ENCODE measurements at regions not wholly inside any gene's neighbourhood (a gene's known extent, or its start where the extent isn't known, plus 50 kb on each side); places are given as distances from the start of the nearest gene placed in this dataset.

DNA sequence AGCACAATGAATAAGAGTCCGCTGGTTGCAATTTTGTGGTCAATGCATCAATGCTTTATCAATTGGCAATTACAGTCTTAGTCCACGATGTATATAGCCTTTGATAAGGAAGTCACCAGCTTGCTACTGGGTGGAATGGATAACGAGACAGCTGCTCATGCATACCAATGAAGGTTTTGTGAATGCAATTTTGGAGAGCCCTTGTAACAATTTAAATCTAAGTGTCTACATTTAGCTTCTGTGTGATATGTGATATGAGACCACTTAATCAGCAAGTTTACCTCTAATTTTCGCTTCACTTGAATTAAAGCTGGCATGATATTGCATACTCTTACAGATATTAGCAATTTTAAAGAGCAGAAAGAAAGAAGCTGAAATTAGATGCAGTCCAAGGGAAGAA lies 543.9 kb downstream of the RNF144B start:
- DNase-seq (ENCODE audit: low read depth, low spot score), result no peak

GRCh38 chr6:18958146-18958545 lies 571.0 kb downstream of the RNF144B start:
- no peak for DNase-seq (ENCODE audit: low read depth, low spot score)

DNA sequence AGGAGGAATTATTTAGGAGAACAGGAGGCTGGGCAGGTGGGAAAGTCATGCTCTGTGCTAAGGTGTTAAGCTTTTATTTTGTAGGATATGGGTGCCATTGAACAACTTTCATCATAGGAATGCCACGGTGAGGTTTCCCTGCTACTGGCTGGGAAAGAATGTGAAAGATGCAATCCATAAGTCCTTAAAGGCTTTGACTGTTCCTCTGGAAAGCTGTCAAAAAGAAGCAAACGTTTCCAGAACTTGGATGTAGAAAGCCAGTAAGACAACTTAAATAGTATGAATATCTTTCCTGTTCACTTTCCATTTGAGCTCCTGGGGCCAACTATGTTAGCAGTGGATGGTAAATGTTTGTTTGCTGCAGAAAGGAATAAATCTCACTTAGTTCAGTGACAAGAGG lies 574.4 kb downstream of the RNF144B start:
- no peak for DNase-seq (ENCODE audit: low read depth, low spot score)

- no peak for DNase-seq (ENCODE audit: low read depth, low spot score)
Observed at GRCh38 chr6:18962361-18962905, 575.3 kb downstream of the RNF144B start.

- DNase-seq (ENCODE audit: low read depth, low spot score), result no peak
Observed at GRCh38 chr6:18963439-18963838, 576.3 kb downstream of the RNF144B start.

- DNase-seq (ENCODE audit: low read depth, low spot score), result no peak
Observed at GRCh38 chr6:18973251-18973650, 586.1 kb downstream of the RNF144B start.

DNA sequence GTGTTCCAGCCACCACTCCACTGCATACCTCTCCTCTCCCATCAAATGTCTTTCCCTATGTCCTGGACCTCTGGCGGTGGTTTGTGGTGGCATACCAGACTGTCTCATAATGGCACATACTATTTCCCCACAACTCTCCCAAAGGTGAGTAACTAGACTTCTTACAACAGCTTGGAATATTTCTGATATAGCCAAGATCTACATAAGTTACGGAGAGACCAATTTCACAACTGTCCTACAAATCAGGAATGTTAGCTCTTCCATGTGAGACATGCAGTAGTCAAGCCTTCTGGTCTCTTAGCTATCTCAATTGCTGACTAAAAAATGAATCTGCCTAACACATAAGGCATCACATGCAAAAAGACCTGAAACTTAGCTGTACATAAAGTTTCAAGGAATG lies 588.9 kb downstream of the RNF144B start:
- DNase-seq (ENCODE audit: low read depth, low spot score), result no peak

DNA sequence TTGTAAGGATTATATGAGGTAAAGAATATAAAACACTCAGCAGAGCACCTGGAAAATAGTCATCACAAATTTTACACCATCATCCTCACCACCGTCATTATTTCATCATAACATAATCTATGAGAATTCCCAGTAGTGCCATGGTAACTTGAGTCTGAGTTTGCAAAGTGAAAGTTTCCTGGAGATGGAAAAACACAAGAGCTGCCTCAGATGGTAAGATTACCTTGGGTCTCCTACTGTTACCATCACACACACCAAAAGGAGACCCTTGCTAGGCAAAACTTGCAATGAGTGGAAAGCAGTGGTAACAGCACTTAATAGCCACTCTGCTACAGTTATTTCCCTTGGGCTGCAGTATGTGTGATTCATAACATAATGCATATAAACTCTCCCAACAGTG lies 589.8 kb downstream of the RNF144B start:
- DNase-seq (ENCODE audit: low read depth, low spot score), result no peak

DNA sequence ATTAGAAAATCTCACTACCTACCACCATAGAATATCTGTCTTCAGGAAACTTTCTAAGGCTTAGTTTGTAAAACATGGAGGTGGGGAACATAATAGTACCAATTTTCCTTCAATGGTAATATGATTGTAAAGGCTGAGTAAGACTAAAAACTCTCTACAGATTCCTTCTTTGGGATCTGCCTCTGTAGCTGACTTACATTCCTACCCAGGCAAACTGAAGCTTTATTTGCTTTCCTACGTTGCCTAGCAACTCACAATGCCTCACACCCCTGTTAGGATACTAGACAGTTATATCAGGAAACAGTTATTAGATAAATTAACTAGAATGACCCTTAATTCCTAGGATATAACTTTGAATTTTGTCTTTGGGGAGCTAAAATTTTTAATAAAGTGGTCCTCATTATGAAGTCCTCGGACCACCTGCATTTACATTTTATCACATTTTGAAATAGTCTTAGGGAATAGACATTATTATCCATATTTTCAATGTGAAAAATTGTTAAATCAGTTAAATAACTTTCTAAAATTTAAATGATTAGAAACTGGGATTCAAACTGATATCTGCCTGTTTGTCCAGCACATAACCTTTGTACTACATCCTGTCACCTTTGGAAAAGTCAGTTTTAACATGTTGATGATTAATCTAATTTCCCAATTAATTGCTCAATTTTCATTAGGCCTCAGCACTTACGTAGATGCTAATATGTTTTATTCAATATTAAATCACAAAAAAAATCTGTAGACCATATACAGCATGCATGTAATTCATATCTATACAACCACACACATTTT lies 591.4 kb downstream of the RNF144B start:
- DNase-seq (ENCODE audit: low read depth, low spot score), result no peak

- DNase-seq (ENCODE audit: low read depth, low spot score), result no peak
Observed at GRCh38 chr6:18985061-18985460, 597.9 kb downstream of the RNF144B start.

GRCh38 chr6:18985996-18986395 lies 598.8 kb downstream of the RNF144B start:
- DNase-seq (ENCODE audit: low read depth, low spot score), result no peak

DNA sequence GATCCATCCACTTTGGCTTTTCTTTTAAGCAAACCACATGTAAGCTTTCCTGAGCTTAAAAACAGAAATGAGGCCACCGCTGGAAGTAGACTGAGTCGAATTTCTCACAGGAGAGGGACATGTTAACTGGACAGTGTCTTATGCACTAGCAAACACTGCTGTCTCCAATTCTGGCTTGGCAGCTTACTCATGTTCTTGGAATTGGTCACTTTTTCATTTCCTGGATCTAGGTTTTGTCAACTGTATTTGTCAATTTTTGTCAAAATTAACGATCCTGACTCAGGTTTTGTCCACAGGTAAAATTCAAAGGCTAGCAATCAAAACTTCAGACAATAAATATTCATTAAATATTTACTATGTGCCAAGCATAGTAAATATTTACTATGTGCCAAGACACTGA lies 601.5 kb downstream of the RNF144B start:
- DNase-seq (ENCODE audit: low read depth, low spot score), result no peak

DNA sequence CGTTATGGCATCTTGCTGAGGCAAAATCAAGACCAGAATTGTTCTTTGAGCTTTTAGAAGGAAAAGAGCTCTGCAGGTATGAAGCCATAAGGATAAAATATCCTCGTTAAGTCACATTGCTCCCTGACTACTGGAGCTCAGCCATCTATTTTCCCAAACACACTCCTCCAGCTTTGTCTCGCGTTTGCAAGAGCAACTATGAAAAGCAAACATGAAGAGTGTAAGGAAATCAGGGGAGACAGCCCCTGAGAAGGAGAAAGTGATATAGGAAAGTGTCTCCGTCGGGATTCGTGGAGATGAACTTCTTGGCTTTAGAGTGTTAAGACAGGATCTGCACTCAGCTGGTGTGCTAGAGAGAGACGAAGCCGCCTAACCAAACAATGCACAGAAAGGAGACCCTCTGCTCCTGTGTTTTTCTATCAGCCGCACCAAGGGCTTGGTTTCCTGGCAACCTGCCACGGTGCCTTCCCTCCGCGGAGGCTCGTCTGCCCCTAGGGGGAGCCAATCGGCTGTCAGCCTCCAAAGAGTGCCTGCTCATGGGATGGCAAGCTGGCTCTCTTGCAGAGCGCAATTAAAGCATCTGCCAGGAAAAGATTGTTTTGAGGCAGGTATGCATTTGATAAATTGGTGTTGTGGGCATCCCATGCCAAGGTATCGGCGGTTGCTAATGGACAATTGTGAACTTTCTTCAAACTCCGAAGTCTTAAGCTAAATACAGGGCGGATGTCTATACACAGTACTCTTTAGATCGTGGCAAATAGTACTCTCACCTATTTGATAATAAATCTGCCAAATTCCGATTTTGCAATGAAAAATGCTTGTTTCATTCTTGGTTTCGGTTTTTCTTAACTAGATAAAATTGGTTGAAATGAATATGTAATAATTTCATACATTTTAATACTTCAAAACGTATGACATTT lies 603.2 kb downstream of the RNF144B start:
- no peak for DNase-seq (ENCODE audit: low read depth, low spot score)

DNA sequence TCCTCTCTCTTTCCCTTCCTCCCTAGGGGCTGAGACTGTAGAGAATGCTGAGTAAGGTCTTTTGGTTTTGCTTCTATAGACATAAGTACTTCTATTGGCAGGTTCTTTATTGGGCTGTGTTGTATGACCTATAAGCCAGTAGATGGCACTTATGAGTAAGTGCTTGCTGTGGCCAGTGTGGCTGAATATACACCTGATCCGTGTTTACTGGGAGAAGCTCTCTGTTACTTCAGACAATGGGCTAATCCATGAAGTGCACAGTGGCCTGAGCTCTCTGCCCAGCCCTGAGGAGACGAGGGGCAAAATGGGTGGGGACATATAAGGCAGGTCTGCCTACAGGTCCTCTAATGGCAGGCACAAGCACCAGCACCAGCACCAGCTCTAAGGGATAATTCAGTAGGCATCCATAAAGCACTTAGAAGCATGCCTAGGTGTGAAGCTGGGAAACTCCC lies 610.3 kb downstream of the RNF144B start:
- no peak for DNase-seq (ENCODE audit: low read depth, low spot score)

DNA sequence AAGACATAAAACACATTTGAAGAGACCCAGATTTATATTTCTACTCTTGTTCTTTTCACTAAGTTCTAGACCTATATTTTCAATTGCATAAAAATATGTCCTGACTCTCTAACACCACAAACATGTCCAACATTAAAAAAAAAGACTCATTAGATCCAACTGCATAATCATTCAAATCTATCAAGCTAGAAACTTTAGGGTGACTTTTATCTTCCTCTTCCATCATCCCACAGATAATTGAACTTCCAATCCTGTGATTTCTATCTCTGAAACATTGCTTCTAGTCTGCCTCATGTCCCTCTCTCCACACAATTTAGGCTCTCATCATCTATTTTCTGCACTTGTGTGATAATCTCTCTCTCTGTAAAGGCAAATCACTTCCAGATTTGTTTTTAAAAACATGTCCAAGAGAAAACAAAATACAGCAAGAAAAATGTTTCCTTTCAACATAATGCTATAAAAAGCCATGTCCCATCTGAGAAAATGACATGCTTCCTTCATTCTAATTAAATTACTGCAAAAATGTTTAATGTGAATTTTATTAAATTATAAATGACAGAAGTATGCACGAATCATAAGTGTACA lies 615.9 kb downstream of the RNF144B start:
- DNase-seq (ENCODE audit: low read depth, low spot score), result no peak

- DNase-seq (ENCODE audit: low read depth, low spot score), result no peak
Observed at GRCh38 chr6:19004176-19004575, 617.0 kb downstream of the RNF144B start.

- no peak for DNase-seq (ENCODE audit: low read depth, low spot score)
Observed at GRCh38 chr6:19009769-19010168, 622.6 kb downstream of the RNF144B start.

GRCh38 chr6:19013026-19013705 lies 626.0 kb downstream of the RNF144B start:
- no peak for DNase-seq (ENCODE audit: low read depth, low spot score)

DNA sequence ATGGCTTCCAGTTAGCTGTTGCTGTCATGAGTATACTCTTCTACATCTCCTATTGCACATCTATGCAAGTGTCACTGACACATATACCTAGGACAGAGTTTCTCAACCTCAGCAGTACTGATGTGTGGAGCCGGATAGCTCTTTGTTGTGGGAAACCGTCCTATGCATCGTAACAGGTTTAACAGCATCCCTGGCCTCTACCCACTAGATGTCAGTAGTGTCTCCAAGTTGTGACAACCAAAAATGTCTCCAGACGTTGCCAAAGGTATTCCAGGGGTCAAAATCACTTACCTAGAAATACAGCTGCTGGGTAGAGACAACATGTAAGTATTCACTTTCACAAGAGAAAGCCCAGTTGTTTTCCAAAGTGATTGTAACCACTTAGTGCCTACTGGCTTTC lies 637.6 kb downstream of the RNF144B start:
- no peak for DNase-seq (ENCODE audit: low read depth, low spot score)

DNA sequence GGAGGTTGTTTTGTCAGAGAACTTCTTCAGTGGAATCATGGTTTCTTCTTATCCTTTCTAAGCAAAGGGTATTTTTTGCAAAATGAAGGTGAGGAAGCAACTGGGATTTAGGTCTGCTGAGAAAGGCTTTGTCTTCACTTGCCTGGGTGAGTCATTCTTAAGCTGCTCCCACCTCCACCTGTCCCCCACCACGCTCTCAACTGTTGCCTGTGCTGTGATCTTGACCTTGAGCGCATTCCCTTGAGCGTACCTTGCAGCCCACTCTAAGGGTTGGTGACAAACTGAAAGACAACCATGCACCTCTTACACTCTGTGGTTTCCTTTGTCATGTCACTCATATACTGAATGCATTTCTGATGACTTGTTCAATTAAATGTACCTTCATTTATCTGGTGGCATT lies 641.1 kb downstream of the RNF144B start:
- DNase-seq (ENCODE audit: low read depth, low spot score), result no peak

GRCh38 chr6:19032591-19033295 lies 645.6 kb downstream of the RNF144B start:
- no peak for DNase-seq (ENCODE audit: low read depth, low spot score)
